HEK293 (cell line): ENCODE measurements at regions not wholly inside any gene's neighbourhood (a gene's known extent, or its start where the extent isn't known, plus 50 kb on each side); places are given as distances from the start of the nearest gene placed in this dataset.

ENCODE experiments used
- CTCF ChIA-PET: fragments of 350-600 bp; formaldehyde crosslinking; extraction: SDS; loops from one replicate; lab custom pipeline; 2021; ENCODE audit warnings: antibody characterized with exemption; lab: Yijun Ruan, JAX
- POLR2A ChIA-PET: fragments of 300-600 bp; formaldehyde crosslinking; extraction: SDS; loops from one replicate; lab custom pipeline; 2020; ENCODE audit warnings: antibody characterized with exemption, inconsistent platforms; lab: Yijun Ruan, JAX
- H3K27ac ChIP-seq: fragments of 200-500 bp; sonication (Bioruptor generic); 2 replicates; pipeline ENCODE4 v1.5.1; 2014; ENCODE audit warnings: low read depth, low read length, control low read depth, inconsistent platforms; ENCODE audit errors: extremely low read depth
- H3K36me3 ChIP-seq, 2 experiments: fragments of 200-500 bp in 1 of 2; sonication (Bioruptor generic) in 1 of 2; 1 replicate in 1 of 2; 2 replicates in 1 of 2; pipeline ENCODE4 v1.5.1; 2014 to 2017; ENCODE audit warnings: inconsistent platforms in 2 of 2, low read length in 2 of 2; ENCODE audit not compliant: control insufficient read depth in 2 of 2, insufficient read depth in 1 of 2
- H3K4me1 ChIP-seq: fragments of 200-500 bp; sonication (Bioruptor generic); 2 replicates; pipeline ENCODE4 v1.5.1; 2014; ENCODE audit warnings: mild to moderate bottlenecking, low read length, inconsistent platforms; ENCODE audit not compliant: control insufficient read depth, insufficient read depth
- H3K4me3 ChIP-seq: 2 replicates; pipeline ENCODE4 v1.5.1; 2011; ENCODE audit warnings: low read depth, mild to moderate bottlenecking, control low read depth, low read length, moderate library complexity
- H3K9me3 ChIP-seq: fragments of 200-500 bp; sonication (Bioruptor generic); 2 replicates; pipeline ENCODE4 v1.5.1; 2014; ENCODE audit warnings: low read depth, low read length, inconsistent platforms; ENCODE audit not compliant: control insufficient read depth, insufficient read depth
- FEZF1 ChIP-seq: fragments of 450-650 bp; formaldehyde crosslinking; IDR thresholded peaks from 2 replicates; pipeline ENCODE4 v1.5.1; 2016; ENCODE audit warnings: missing biosample characterization, missing genetic modification characterization
- GLI4 ChIP-seq: fragments of 450-650 bp; formaldehyde crosslinking; IDR thresholded peaks from 2 replicates; pipeline ENCODE4 v1.5.1; 2016; ENCODE audit warnings: missing biosample characterization, missing genetic modification characterization
- HIC1 ChIP-seq: fragments of 450-650 bp; formaldehyde crosslinking; IDR thresholded peaks from 2 replicates; pipeline ENCODE4 v1.5.1; 2016; ENCODE audit warnings: missing biosample characterization, missing genetic modification characterization
- INSM2 ChIP-seq: fragments of 450-650 bp; formaldehyde crosslinking; IDR thresholded peaks from 2 replicates; pipeline ENCODE4 v1.5.1; 2016; ENCODE audit warnings: missing biosample characterization, missing genetic modification characterization
- ZBTB7A ChIP-seq: fragments of 450-650 bp; formaldehyde crosslinking; IDR thresholded peaks from 2 replicates; pipeline ENCODE4 v1.5.1; 2016; ENCODE audit warnings: low read depth, missing biosample characterization, missing genetic modification characterization
- ZFHX2 ChIP-seq: fragments of 450-650 bp; formaldehyde crosslinking; conservative IDR thresholded peaks from 2 replicates; pipeline ENCODE4 v1.5.1; 2016; ENCODE audit warnings: missing biosample characterization, missing genetic modification characterization
- ZNF133 ChIP-seq: fragments of 450-650 bp; formaldehyde crosslinking; IDR thresholded peaks from 2 replicates; pipeline ENCODE4 v1.5.1; 2016; ENCODE audit warnings: missing biosample characterization, missing genetic modification characterization
- ZNF146 ChIP-seq: fragments of 450-650 bp; formaldehyde crosslinking; IDR thresholded peaks from 2 replicates; pipeline ENCODE4 v1.5.1; 2016; ENCODE audit warnings: missing biosample characterization, missing genetic modification characterization
- ZNF239 ChIP-seq: fragments of 450-650 bp; formaldehyde crosslinking; IDR thresholded peaks from 2 replicates; pipeline ENCODE4 v1.5.1; 2016; ENCODE audit warnings: missing biosample characterization, missing genetic modification characterization
- ZNF302 ChIP-seq: fragments of 450-650 bp; formaldehyde crosslinking; IDR thresholded peaks from 2 replicates; pipeline ENCODE4 v1.5.1; 2016; ENCODE audit warnings: missing biosample characterization, missing genetic modification characterization, low read depth
- ZNF449 ChIP-seq: fragments of 450-650 bp; formaldehyde crosslinking; IDR thresholded peaks from 2 replicates; pipeline ENCODE4 v1.5.1; 2017; ENCODE audit warnings: missing biosample characterization, mild to moderate bottlenecking, missing genetic modification characterization, moderate library complexity
- ZNF555 ChIP-seq: fragments of 450-650 bp; formaldehyde crosslinking; conservative IDR thresholded peaks from 2 replicates; pipeline ENCODE4 v1.5.1; 2017; ENCODE audit warnings: missing biosample characterization, mild to moderate bottlenecking, missing genetic modification characterization, inconsistent platforms
- ZNF558 ChIP-seq: fragments of 450-650 bp; formaldehyde crosslinking; IDR thresholded peaks from 2 replicates; pipeline ENCODE4 v1.5.1; 2016; ENCODE audit warnings: missing biosample characterization, missing genetic modification characterization
- ZNF561 ChIP-seq: fragments of 450-650 bp; IDR thresholded peaks from 2 replicates; pipeline ENCODE4 v1.5.1; 2018; ENCODE audit warnings: missing biosample characterization, missing genetic modification characterization, borderline replicate concordance
- ZNF626 ChIP-seq: fragments of 450-650 bp; sonication (Bioruptor Pico); formaldehyde crosslinking; IDR thresholded peaks from 2 replicates; pipeline ENCODE4 v1.5.1; 2018; ENCODE audit warnings: missing biosample characterization, missing genetic modification characterization, inconsistent platforms
- ZNF677 ChIP-seq: fragments of 450-650 bp; IDR thresholded peaks from 2 replicates; pipeline ENCODE4 v1.5.0; 2018; ENCODE audit warnings: missing biosample characterization, mild to moderate bottlenecking, missing genetic modification characterization, moderate library complexity
- ZNF843 ChIP-seq: fragments of 450-650 bp; formaldehyde crosslinking; IDR thresholded peaks from 2 replicates; pipeline ENCODE4 v1.5.1; 2016; ENCODE audit warnings: missing biosample characterization, missing genetic modification characterization
- ZSCAN16 ChIP-seq: fragments of 450-650 bp; formaldehyde crosslinking; IDR thresholded peaks from 2 replicates; pipeline ENCODE4 v1.5.1; 2016; ENCODE audit warnings: missing biosample characterization, missing genetic modification characterization
- ZSCAN18 ChIP-seq: fragments of 450-650 bp; formaldehyde crosslinking; IDR thresholded peaks from 2 replicates; pipeline ENCODE4 v1.5.1; 2016; ENCODE audit warnings: missing biosample characterization, missing genetic modification characterization
- TF ChIP-seq, protein P1 (sequence below): fragments of 450-650 bp; formaldehyde crosslinking; IDR thresholded peaks from 2 replicates; pipeline ENCODE4 v1.5.1; 2016; ENCODE audit warnings: missing biosample characterization, missing genetic modification characterization
- TF ChIP-seq, protein P2 (sequence below): fragments of 450-650 bp; formaldehyde crosslinking; IDR thresholded peaks from 2 replicates; pipeline ENCODE4 v1.5.1; 2016; ENCODE audit warnings: missing biosample characterization, missing genetic modification characterization

- no peaks in the 10 kb centered on the region for H3K4me1 ChIP-seq
- ChIA-PET POLR2A (no interaction called here), CTCF (no interaction called here)
- H3K4me3 ChIP-seq: no peak overlapping the region
- no peak for TF ChIP-seq FEZF1 (tag by site-specific recombination)
- no peak for TF ChIP-seq ZNF449 (tag by site-specific recombination)
- TF ChIP-seq ZNF146: no peak
- TF ChIP-seq ZNF302 (tag by site-specific recombination): no peak
- TF ChIP-seq ZNF677 (tag by site-specific recombination): no peak
- TF ChIP-seq ZNF558: no peak
- TF ChIP-seq, protein P1, sequence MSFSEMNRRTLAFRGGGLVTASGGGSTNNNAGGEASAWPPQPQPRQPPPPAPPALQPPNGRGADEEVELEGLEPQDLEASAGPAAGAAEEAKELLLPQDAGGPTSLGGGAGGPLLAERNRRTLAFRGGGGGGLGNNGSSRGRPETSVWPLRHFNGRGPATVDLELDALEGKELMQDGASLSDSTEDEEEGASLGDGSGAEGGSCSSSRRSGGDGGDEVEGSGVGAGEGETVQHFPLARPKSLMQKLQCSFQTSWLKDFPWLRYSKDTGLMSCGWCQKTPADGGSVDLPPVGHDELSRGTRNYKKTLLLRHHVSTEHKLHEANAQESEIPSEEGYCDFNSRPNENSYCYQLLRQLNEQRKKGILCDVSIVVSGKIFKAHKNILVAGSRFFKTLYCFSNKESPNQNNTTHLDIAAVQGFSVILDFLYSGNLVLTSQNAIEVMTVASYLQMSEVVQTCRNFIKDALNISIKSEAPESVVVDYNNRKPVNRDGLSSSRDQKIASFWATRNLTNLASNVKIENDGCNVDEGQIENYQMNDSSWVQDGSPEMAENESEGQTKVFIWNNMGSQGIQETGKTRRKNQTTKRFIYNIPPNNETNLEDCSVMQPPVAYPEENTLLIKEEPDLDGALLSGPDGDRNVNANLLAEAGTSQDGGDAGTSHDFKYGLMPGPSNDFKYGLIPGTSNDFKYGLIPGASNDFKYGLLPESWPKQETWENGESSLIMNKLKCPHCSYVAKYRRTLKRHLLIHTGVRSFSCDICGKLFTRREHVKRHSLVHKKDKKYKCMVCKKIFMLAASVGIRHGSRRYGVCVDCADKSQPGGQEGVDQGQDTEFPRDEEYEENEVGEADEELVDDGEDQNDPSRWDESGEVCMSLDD (tag by site-specific recombination): no peak
- no peak for TF ChIP-seq ZSCAN18
- no peak overlapping the region for H3K27ac ChIP-seq
- H3K36me3 ChIP-seq: no peaks in the 10 kb centered on the region
- no peaks in the 10 kb centered on the region for H3K9me3 ChIP-seq
Measured at GRCh38 chr3:82384181-82384580, 622.7 kb upstream of the GBE1 start.

DNA sequence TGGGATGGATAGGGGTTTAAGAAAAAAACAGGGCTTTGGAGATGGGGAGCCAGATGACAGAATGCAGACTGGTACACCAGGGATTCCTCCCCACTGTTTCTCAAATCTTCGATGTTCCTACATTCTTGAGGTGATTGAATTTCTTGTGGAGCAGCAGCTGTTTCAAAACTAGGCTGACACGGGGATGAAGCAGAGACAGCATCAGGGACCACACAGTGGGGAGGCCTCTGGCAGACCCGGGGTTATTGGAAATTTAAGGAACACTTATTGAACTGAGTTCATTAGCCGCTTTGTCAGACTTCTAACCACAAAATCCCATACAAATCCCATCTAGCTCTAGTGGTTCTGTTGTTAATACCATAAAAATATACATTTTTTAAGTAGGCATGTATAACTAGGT, 621.4 kb upstream of the GBE1 start:
- Histone ChIP-seq H3K4me1 (no peaks in the 10 kb centered on the region), H3K36me3 (no peaks in the 10 kb centered on the region), H3K4me3 (no peak overlapping the region)
- CTCF ChIA-PET: no interaction called here
- no peak for TF ChIP-seq GLI4 (tag by site-specific recombination)
- TF ChIP-seq HIC1 (tag by site-specific recombination): no peak
- TF ChIP-seq ZBTB7A: no peak
- no peak for TF ChIP-seq ZNF449 (tag by site-specific recombination)
- TF ChIP-seq ZNF133 (tag by site-specific recombination): no peak
- TF ChIP-seq ZNF555 (tag by site-specific recombination): no peak
- TF ChIP-seq, protein P2, sequence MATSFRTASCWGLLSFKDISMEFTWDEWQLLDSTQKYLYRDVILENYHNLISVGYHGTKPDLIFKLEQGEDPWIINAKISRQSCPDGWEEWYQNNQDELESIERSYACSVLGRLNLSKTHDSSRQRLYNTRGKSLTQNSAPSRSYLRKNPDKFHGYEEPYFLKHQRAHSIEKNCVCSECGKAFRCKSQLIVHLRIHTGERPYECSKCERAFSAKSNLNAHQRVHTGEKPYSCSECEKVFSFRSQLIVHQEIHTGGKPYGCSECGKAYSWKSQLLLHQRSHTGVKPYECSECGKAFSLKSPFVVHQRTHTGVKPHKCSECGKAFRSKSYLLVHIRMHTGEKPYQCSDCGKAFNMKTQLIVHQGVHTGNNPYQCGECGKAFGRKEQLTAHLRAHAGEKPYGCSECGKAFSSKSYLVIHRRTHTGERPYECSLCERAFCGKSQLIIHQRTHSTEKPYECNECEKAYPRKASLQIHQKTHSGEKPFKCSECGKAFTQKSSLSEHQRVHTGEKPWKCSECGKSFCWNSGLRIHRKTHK (tag by site-specific recombination): no peak
- no peak for TF ChIP-seq ZNF239 (tag by site-specific recombination)
- TF ChIP-seq ZNF843: no peak
- TF ChIP-seq ZFHX2 (tag by site-specific recombination): no peak
- TF ChIP-seq ZNF626 (tag by site-specific recombination): no peak
- no peak for TF ChIP-seq ZNF561
- no peak for TF ChIP-seq ZSCAN16 (tag by site-specific recombination)
- no peak for TF ChIP-seq INSM2 (tag by site-specific recombination)
- TF ChIP-seq, all 188 proteins: peak for 0
- POLR2A ChIA-PET: no interaction called here
- no peaks in the 10 kb centered on the region for H3K9me3 ChIP-seq
- H3K27ac ChIP-seq: no peak overlapping the region
